Activated T-helper 2 cell treated with anti-CD3 and anti-CD28 coated beads, Interferon-gamma antibody, Interleukin-2, Interleukin-4, amounts not matched to agents 10 μg/mL and 5 μg/mL and 100 μg/mL, durations not matched to agents 14 hours and 24 hours and 36 hours (primary cell): ENCODE measurements at regions not wholly inside any gene's neighbourhood (a gene's known extent, or its start where the extent isn't known, plus 50 kb on each side); places are given as distances from the start of the nearest gene placed in this dataset.

Experiments
- DNase-seq: peaks from one replicate; pipeline ENCODE4 v3.0.0; 2021; ENCODE audit warnings: low spot score
- H3K27ac Mint-ChIP-seq: one replicate; pipeline ENCODE4 v1.8.0; 2021; ENCODE audit warnings: mixed read lengths
- H3K27me3 Mint-ChIP-seq: one replicate; pipeline ENCODE4 v1.8.0; 2021; ENCODE audit warnings: low read depth, mixed read lengths
- H3K36me3 Mint-ChIP-seq: one replicate; pipeline ENCODE4 v1.8.0; 2021; ENCODE audit warnings: low read depth, mixed read lengths
- H3K4me1 Mint-ChIP-seq: one replicate; pipeline ENCODE4 v1.8.0; 2021; ENCODE audit warnings: low read depth, mixed read lengths
- H3K4me3 Mint-ChIP-seq: one replicate; pipeline ENCODE4 v1.8.0; 2021; ENCODE audit warnings: low read depth, mild to moderate bottlenecking, moderate library complexity, mixed read lengths
- H3K9me3 Mint-ChIP-seq: one replicate; pipeline ENCODE4 v1.8.0; 2021; ENCODE audit warnings: mixed read lengths
- intact Hi-C: fragments of 100-400 bp; cut with micrococcal nuclease; formaldehyde crosslinking; loops from one replicate; pipeline ENCODE4 v1.15.1; 2023

DNA sequence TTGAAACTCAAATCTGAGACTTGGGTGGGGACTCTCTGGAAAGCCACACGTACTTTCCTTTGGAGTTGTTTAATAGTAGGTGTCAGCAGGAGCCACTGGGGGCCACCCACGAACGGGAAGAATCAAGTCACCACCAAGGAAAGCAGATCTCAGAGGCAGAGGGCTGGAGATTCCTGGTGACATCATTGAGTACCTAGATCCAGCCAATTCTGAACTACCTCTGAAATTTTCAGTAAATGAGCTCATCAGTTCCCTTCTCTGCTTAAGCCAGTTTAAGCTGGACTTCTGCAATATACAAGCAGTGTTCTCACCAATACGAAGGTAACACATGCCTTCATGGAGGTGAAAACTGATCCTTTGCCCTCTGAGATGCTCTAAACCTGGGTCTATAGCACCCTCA is 99.3 kb upstream of the SORCS3 start:
- no peaks in the 10 kb centered on the region for H3K27me3 Mint-ChIP-seq

DNA sequence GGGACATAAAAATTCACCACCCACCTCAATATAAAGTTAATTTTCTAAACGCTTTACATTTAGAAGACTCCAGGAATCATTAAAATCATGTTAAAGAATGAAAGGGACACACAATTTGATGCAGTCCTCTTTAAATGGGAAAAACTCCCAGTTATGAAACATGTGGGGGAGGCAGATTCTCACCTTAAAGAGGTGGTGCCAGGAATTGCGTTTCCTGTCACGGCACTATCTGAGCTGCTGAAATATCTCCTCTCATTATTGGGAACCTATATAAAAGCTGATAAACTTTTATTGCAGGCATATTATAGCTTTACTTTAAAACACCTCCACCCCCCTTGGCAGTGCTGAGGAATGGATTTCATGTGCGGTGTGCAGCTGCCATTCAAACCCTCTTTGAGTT is 94.8 kb upstream of the SORCS3 start:
- no peak for DNase-seq
- H3K27ac Mint-ChIP-seq, result no peak overlapping the region
- no peaks in the 10 kb centered on the region for H3K36me3 Mint-ChIP-seq
- no peak overlapping the region for H3K4me3 Mint-ChIP-seq
- H3K4me1 Mint-ChIP-seq, result no peaks in the 10 kb centered on the region
- H3K9me3 Mint-ChIP-seq, result no peaks in the 10 kb centered on the region
- H3K27me3 Mint-ChIP-seq, result no peaks in the 10 kb centered on the region
- intact Hi-C loops, result no loop called here

More for the DNA sequence above, 99.3 kb upstream of the SORCS3 start:
- no peaks in the 10 kb centered on the region for H3K4me1 Mint-ChIP-seq
- H3K9me3 Mint-ChIP-seq, result no peaks in the 10 kb centered on the region
- no peak for DNase-seq
- no peak overlapping the region for H3K4me3 Mint-ChIP-seq
- intact Hi-C loops, result no loop called here
- H3K36me3 Mint-ChIP-seq, result no peaks in the 10 kb centered on the region
- no peak overlapping the region for H3K27ac Mint-ChIP-seq

DNA sequence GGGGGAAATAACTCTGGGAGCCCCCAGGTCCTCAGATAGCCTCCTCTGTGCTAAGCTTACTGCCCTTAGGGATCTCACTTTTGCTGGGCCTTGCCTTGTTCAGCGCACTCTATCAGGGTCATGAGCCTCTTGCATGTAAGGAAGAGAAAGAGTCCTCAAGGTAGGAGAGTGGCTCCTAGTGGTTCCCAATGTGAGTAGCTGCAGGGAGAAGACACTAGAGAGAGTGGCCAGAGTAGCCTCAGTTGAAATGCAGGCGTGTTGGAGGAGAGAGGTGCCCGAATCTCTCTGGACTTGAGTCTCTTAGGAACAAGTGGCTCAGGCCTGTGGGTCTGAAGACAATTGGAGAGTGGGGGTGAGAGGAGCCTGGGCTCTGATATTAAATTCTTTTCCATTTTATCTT is 94.3 kb upstream of the SORCS3 start:
- no peaks in the 10 kb centered on the region for H3K36me3 Mint-ChIP-seq
- H3K9me3 Mint-ChIP-seq, result no peaks in the 10 kb centered on the region
- H3K27me3 Mint-ChIP-seq, result no peaks in the 10 kb centered on the region
- intact Hi-C loops, result no loop called here
- H3K4me1 Mint-ChIP-seq, result no peaks in the 10 kb centered on the region
- no peak for DNase-seq
- no peak overlapping the region for H3K4me3 Mint-ChIP-seq
- no peak overlapping the region for H3K27ac Mint-ChIP-seq

DNA sequence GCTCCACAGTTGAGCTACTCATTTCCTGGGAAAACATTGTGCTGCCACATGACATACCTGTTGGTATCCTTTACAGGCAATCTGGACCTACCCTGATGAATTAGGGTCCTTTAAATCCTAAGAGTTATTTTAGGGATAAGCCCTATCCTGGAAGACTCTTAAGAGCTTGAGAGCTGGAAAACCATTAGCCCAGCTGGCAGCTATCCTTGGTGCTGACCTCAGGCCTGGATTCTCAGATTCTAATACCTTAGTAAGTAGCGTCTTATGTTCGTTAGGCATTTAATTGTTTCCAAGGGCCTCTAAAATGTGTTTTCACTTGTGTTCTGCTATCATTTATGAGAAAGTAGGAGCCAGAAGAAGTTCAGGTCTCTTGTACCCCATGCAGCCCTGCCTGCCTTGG is 93.0 kb upstream of the SORCS3 start:
- H3K4me3 Mint-ChIP-seq, result no peak overlapping the region
- DNase-seq, result no peak
- H3K27me3 Mint-ChIP-seq, result no peaks in the 10 kb centered on the region
- no peaks in the 10 kb centered on the region for H3K4me1 Mint-ChIP-seq
- intact Hi-C loops, result no loop called here
- no peak overlapping the region for H3K27ac Mint-ChIP-seq
- no peaks in the 10 kb centered on the region for H3K36me3 Mint-ChIP-seq
- H3K9me3 Mint-ChIP-seq, result no peaks in the 10 kb centered on the region

DNA sequence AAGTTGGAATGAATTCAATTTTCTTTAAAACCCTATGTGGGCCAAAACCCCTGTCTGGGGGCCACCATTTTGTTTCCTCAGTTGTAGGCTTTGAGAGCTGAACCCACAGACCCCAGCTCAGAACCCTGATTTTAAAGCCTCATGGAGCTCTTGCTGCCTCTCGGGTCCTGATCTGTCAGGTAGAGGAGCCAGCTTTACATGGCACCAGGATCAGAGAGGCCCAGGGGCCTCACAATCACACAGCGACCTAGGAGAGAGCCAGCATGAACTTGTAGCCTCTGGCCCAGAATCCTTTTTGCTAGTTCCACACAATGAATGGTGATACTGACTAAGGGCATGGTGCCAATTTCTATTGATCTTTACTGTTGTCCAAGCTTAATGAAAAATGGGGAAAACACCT is 84.3 kb upstream of the SORCS3 start:
- intact Hi-C loops, result no loop called here
- no peaks in the 10 kb centered on the region for H3K36me3 Mint-ChIP-seq
- peaks cover 8% of the 10 kb centered on the region for H3K4me1 Mint-ChIP-seq
- H3K27me3 Mint-ChIP-seq, result peaks cover 4% of the 10 kb centered on the region
- no peak overlapping the region for H3K4me3 Mint-ChIP-seq
- H3K9me3 Mint-ChIP-seq, result no peaks in the 10 kb centered on the region
- no peak for DNase-seq
- H3K27ac Mint-ChIP-seq, result no peak overlapping the region

DNA sequence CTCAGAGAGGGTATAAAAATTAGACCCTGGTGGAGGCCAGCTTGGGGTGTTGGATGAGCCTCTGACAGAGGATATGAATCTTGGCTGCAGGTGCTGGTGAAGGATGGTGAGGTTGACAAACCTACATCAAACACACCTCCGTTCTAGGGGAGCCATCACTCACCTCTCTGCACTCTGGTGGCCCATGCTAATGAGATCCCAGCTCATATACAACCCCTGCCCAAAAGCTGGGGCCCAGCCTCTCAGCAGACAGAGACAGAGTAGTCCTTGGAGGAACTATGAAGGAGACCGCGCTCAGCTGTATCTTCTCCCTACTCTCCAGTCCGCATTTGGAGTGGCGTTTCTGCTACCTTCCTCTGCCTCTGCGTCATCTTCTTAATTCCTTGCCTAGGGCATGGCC is 83.1 kb upstream of the SORCS3 start:
- no peak for DNase-seq
- Mint-ChIP-seq H3K27ac (no peak overlapping the region), H3K36me3 (no peaks in the 10 kb centered on the region), H3K4me3 (no peak overlapping the region), H3K27me3 (peaks cover 5% of the 10 kb centered on the region), H3K4me1 (peaks cover 8% of the 10 kb centered on the region), H3K9me3 (no peaks in the 10 kb centered on the region)
- intact Hi-C loops, result no loop called here

DNA sequence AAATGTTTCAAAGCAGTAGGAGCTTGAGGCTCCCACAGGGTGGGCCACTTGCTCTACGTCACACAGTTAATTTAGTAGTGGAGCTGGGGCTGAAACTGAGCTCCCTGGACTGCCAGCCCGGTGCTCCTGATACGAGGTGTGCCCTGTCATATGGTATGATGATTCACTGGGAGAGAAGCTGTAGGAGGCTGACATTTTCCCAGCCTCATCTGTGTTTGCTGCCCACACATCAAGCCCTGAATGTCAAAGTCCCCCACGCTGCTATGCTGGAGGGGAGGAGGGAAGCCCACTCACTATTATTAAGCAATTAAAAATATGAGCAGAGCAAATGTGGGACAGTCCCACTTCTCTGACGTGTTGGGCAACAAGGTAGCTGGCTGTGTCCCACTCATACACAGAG is 81.2 kb upstream of the SORCS3 start:
- Mint-ChIP-seq H3K27ac (no peak overlapping the region), H3K4me3 (no peak overlapping the region), H3K27me3 (peaks cover 7% of the 10 kb centered on the region), H3K9me3 (no peaks in the 10 kb centered on the region), H3K36me3 (no peaks in the 10 kb centered on the region), H3K4me1 (peaks cover 8% of the 10 kb centered on the region)
- no peak for DNase-seq
- intact Hi-C loops, result no loop called here

DNA sequence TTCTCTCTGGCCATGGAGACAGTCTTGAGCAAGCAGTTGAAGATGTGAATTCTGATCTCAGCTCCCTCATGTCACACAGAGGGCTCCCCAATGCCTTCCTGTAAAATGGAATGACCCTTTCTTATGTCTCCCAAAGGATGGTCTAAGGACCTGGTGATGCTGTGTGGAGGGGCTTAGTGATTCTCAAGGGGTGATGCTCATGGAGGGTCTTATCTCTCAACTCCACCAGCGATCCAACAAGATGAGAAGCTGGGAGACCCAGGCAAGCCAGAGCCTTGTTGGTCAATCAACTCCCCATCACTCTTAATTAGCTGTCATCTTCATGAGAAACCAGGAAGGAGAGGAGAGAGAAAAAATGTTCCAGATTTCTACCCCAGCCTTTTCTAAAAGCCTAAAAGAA is 78.0 kb upstream of the SORCS3 start:
- Mint-ChIP-seq H3K4me3 (no peak overlapping the region), H3K4me1 (peaks cover 8% of the 10 kb centered on the region), H3K27ac (no peak overlapping the region), H3K9me3 (no peaks in the 10 kb centered on the region), H3K36me3 (no peaks in the 10 kb centered on the region), H3K27me3 (peaks cover 6% of the 10 kb centered on the region)
- DNase-seq, result no peak
- intact Hi-C loops, result no loop called here

DNA sequence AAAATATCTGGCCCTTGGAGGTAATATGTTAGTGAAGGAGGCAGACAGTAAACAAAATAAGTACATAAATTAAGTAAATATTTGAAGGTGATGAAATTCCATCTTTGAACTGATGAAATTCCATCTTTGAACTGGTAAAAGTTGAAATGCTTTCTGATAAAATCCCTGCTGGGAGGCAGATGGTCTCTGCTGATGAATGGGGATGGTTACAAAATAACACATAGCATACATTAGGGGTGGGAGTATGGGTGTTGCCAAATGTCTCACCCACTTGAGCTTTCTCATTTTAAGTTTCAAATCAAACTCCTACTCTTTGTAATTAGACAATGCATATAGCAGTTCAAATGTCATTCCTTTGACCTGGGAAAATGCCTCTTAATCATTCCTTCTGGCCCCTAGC is 77.5 kb upstream of the SORCS3 start:
- no peak for DNase-seq
- Mint-ChIP-seq H3K27me3 (peaks cover 6% of the 10 kb centered on the region), H3K4me3 (no peak overlapping the region), H3K36me3 (no peaks in the 10 kb centered on the region), H3K27ac (no peak overlapping the region), H3K9me3 (no peaks in the 10 kb centered on the region), H3K4me1 (peaks cover 8% of the 10 kb centered on the region)
- intact Hi-C loops, result no loop called here

DNA sequence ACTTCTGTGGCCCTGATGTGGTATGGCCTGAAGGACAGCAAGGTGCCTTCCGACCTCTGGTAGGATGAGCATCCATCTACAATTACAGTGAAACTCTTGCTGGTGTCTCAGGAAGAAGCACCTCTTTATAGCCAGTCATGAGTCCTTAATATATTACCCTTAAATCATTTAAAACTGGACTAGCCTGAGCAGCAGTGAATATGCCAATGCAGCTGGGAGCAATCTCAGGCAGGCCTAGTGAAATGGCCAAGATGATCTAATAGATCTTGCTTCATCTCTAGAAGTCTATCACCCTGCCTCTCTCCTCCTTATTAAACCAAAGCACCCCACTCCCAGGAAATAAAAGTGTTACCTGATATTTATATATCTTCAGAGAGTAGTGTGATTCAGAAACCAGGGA is 66.7 kb upstream of the SORCS3 start:
- intact Hi-C loops, result no loop called here
- Mint-ChIP-seq H3K4me3 (no peak overlapping the region), H3K27me3 (peaks cover 6% of the 10 kb centered on the region), H3K9me3 (peaks cover 18% of the 10 kb centered on the region), H3K36me3 (no peaks in the 10 kb centered on the region), H3K4me1 (no peaks in the 10 kb centered on the region), H3K27ac (no peak overlapping the region)
- DNase-seq, result no peak

DNA sequence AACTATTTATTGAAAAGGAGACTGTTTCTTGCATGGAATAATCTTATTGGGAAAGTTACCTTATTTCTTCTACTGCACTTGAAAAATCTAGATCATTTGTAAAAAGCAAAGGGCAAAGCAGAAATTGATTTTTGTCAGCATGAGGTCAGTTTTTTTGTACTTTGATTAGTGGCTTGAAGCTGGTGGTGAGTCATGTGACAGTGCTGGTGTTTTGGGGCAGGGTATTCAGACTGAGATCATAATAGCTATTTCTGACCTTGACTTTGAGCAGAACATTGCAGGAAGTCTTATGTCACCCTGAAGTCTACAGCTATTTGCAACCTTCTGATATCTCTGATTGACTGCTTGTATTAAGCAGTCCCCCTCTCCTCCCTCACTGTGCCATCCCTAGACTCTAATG is 66.3 kb upstream of the SORCS3 start:
- no peak overlapping the region for H3K4me3 Mint-ChIP-seq
- no peaks in the 10 kb centered on the region for H3K4me1 Mint-ChIP-seq
- no peak overlapping the region for H3K27ac Mint-ChIP-seq
- DNase-seq, result no peak
- H3K9me3 Mint-ChIP-seq, result peaks cover 13% of the 10 kb centered on the region
- no peaks in the 10 kb centered on the region for H3K36me3 Mint-ChIP-seq
- peaks cover 7% of the 10 kb centered on the region for H3K27me3 Mint-ChIP-seq
- intact Hi-C loops, result no loop called here

DNA sequence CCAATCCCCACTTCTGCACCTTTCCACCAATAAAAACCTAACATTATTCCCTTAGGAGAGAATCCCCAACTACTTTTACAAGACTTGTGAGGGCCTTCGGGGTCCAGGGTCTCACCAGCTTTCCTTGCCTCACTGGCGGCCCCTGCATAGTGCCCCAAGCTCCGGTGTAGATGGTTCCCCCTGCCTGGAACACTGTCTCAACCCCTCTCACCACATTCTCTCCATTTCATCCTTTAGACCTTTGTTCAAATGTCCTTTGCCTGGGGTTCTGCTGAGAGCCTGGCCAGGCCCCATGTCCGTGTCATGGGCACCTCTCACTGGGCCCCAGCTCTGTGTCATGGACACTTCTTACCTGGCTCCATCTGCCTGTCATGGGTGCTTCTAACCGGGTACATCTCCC is 64.5 kb upstream of the SORCS3 start:
- peaks cover 10% of the 10 kb centered on the region for H3K27me3 Mint-ChIP-seq
- H3K36me3 Mint-ChIP-seq, result no peaks in the 10 kb centered on the region
- DNase-seq, result no peak
- H3K27ac Mint-ChIP-seq, result no peak overlapping the region
- H3K4me1 Mint-ChIP-seq, result peaks cover 2% of the 10 kb centered on the region
- H3K9me3 Mint-ChIP-seq, result no peaks in the 10 kb centered on the region
- H3K4me3 Mint-ChIP-seq, result no peak overlapping the region
- intact Hi-C loops, result no loop called here

DNA sequence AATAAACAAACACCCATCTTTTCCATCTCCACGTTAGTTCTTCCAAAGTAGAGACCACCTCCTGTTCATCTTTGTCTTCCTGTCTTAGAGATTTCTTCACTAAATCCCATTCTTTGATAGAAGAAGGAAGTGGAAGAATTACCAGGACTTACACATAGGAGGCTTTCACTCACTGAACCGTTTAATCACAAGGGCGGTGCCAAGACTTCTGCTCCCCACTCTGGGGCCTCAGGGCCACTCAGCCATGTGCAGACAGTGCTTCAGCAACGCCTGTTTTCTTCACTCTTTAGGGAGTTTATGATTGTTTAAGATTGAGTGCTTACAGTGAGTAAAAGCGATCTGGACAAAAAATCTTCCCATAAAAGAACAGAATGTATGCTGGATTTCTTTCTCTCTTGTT is 63.9 kb upstream of the SORCS3 start:
- no peaks in the 10 kb centered on the region for H3K9me3 Mint-ChIP-seq
- DNase-seq, result no peak
- no peak overlapping the region for H3K27ac Mint-ChIP-seq
- peaks cover 10% of the 10 kb centered on the region for H3K27me3 Mint-ChIP-seq
- peaks cover 2% of the 10 kb centered on the region for H3K4me1 Mint-ChIP-seq
- no peaks in the 10 kb centered on the region for H3K36me3 Mint-ChIP-seq
- H3K4me3 Mint-ChIP-seq, result no peak overlapping the region
- intact Hi-C loops, result no loop called here

DNA sequence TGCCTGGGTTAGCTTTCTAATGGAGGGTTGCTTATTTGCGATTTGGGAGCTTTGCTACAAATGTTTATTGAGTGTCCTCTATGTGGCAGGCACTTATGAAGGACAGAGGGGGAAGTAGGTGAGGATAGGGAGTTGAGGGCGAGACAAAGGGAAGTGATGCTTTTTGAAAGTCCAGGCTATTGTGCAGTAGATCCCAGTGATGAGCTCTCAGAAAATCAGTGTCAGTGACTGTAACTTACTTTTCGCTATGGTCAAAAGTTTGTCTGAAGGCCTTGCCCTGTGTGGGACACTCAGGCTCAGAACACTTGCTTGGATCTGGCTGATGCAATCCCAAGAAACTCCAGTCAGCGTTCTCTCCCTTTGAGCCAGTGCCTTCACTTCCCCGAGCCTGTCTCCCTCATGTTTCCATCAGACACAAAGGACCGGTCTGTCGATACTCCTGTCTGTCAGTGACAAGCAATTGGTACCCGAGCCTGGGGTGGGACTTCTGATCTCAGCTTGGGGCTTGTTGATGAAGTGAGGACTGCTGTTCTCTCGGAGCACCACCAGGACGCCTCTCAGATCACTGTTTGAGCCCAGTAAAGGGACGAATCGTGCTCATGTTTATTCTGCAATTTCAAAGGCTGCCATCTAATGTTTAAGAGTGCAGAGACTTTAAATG is 63.1 kb upstream of the SORCS3 start:
- peaks cover 2% of the 10 kb centered on the region for H3K4me1 Mint-ChIP-seq

More for the DNA sequence above, 63.1 kb upstream of the SORCS3 start:
- intact Hi-C loops, result no loop called here
- no peaks in the 10 kb centered on the region for H3K36me3 Mint-ChIP-seq
- no peak overlapping the region for H3K4me3 Mint-ChIP-seq
- H3K27me3 Mint-ChIP-seq, result peaks cover 11% of the 10 kb centered on the region
- no peaks in the 10 kb centered on the region for H3K9me3 Mint-ChIP-seq
- no peak overlapping the region for H3K27ac Mint-ChIP-seq
- DNase-seq, result no peak
